ENCODE measurements at regions not wholly inside any gene's neighbourhood (a gene's known extent, or its start where the extent isn't known, plus 50 kb on each side); places are given as distances from the start of the nearest gene placed in this dataset.

DNA sequence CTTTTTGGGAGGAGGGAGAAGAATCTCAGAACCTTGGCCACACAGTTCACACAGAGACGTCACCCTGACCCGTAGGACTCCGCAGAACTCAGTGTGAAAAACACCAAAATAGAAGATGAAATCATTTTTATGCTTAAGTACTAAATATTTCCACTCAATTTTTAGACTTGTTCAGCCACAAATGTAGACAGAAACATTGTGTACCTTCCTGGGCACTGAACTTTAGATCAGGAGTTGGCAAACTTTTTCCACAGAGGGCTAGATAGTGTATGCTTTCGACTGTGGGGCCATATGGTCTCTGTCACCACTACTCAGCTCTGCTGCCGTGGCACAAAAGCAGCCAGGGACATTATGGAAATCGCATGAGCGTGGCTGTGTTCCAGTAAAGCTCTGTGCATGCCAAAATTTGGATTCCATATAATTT lies 61.8 kb upstream of the STOX2 start:
- TF ChIP-seq, protein P1, sequence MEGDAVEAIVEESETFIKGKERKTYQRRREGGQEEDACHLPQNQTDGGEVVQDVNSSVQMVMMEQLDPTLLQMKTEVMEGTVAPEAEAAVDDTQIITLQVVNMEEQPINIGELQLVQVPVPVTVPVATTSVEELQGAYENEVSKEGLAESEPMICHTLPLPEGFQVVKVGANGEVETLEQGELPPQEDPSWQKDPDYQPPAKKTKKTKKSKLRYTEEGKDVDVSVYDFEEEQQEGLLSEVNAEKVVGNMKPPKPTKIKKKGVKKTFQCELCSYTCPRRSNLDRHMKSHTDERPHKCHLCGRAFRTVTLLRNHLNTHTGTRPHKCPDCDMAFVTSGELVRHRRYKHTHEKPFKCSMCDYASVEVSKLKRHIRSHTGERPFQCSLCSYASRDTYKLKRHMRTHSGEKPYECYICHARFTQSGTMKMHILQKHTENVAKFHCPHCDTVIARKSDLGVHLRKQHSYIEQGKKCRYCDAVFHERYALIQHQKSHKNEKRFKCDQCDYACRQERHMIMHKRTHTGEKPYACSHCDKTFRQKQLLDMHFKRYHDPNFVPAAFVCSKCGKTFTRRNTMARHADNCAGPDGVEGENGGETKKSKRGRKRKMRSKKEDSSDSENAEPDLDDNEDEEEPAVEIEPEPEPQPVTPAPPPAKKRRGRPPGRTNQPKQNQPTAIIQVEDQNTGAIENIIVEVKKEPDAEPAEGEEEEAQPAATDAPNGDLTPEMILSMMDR (IDR thresholded peaks at IDR 0.05; ENCODE audit: extremely low read depth in 1 of 2, insufficient read depth in 1 of 2, low read depth in 1 of 2, low read length in 2 of 2) = no peak
- TF ChIP-seq POLR2A (IDR thresholded peaks at IDR 0.05; ENCODE audit: low read depth, low read length) (no peak), JUN (IDR thresholded peaks at IDR 0.05; ENCODE audit: borderline replicate concordance, insufficient read depth, insufficient read length, low read depth) (no peak), EZH2 (IDR thresholded peaks at IDR 0.05; ENCODE audit: borderline replicate concordance, low read depth, low read length, severe bottlenecking) (no peak), POLR2AphosphoS5 (IDR thresholded peaks at IDR 0.05; ENCODE audit: insufficient read depth, low read depth, low read length) (no peak), MYC (IDR thresholded peaks at IDR 0.05; ENCODE audit: low read depth, low read length) (no peak), GATA2 (IDR thresholded peaks at IDR 0.05; ENCODE audit: insufficient read depth, insufficient read length, low read depth, low read length) (no peak)
- TF ChIP-seq, protein P2, sequence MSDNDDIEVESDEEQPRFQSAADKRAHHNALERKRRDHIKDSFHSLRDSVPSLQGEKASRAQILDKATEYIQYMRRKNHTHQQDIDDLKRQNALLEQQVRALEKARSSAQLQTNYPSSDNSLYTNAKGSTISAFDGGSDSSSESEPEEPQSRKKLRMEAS (IDR thresholded peaks at IDR 0.05; ENCODE audit: insufficient read depth, insufficient read length) = no peak
